GM21367 (cell line): ENCODE measurements at regions not wholly inside any gene's neighbourhood (a gene's known extent, or its start where the extent isn't known, plus 50 kb on each side); places are given as distances from the start of the nearest gene placed in this dataset.

ENCODE experiments used
- ATAC-seq: cut with Tn5 transposase; IDR thresholded peaks from one replicate; pipeline ENCODE4 v1.9.1; 2021; ENCODE audit not compliant: unreplicated experiment

DNA sequence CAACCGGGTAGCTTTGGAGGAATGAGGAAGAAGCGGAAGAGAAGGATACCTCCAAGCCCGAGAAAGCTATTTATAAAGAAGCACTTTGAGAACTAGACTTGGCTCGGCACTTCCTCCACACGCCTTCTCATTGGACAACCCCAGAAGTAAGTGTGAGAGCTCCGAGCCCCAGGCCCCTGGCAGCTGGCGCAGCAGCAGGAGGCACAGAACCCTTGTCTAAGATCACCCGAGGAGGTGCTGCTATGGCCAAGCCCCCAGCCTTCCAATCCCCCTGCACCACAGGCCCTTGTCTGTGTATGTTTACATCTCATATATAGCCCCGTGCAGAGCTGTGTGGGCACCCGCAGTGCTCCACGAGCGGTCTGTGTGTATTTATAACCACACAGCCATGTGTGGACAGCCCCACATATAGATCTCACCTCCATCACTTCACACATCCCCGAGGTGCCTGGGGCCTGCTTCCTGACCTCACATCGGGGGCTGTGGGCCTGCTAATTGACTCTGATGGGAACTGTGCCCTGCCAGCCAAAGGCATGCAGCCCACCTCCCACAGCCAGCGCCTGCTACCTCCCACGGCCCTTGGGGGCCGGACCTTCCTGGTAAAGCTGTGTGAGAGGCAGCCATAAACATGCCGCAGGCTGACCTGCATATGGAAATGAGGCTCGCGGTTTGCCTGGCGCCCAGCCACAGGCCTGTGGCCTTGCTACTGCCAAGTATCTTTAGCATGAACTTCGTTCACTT lies 96.1 kb downstream of the C17orf67 start:
- ATAC-seq: no peak

GRCh38 chr17:56739376-56739775 lies 94.3 kb downstream of the C17orf67 start:
- no peak for ATAC-seq

- no peak for ATAC-seq
These were observed 93.9 kb downstream of the C17orf67 start for GRCh38 chr17:56739776-56740175.

DNA sequence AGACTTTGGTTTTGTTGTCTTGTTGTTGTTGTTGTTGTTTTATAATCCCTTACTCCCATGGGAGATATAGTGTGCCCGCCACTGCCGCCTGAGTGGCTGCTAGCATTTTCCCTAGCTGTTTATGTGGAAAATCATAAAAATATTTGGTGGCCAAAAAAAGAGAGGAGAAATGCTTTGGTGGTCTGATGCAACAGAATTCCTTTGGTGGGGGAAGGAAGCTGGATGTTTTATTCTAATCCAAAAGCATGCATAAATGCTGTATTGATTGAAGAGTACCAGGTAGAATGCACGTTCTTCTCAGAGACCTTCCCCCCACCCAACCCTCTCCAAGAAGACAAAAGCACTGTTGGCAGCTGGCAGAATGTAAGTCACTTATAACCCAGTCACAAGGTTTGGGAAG lies 93.2 kb downstream of the C17orf67 start:
- ATAC-seq: no peak
